Skeletal muscle satellite cell (primary cell): ENCODE measurements at regions not wholly inside any gene's neighbourhood (a gene's known extent, or its start where the extent isn't known, plus 50 kb on each side); places are given as distances from the start of the nearest gene placed in this dataset.

Experiments used
- H3K27me3 ChIP-seq: 2 replicates; pipeline ENCODE4 v1.7.0; 2013; ENCODE audit warnings: low read length; ENCODE audit not compliant: control insufficient read depth, insufficient read depth
- H3K36me3 ChIP-seq: 2 replicates; pipeline ENCODE4 v1.7.0; 2013; ENCODE audit warnings: mild to moderate bottlenecking, control low read depth, low read length; ENCODE audit not compliant: insufficient read depth
- H3K4me1 ChIP-seq: 2 replicates; pipeline ENCODE4 v1.7.0; 2013; ENCODE audit warnings: low read length; ENCODE audit not compliant: control insufficient read depth, insufficient read depth
- H3K4me2 ChIP-seq: 2 replicates; pipeline ENCODE4 v1.7.0; 2013; ENCODE audit warnings: mild to moderate bottlenecking, low read length
- H3K4me3 ChIP-seq: 2 replicates; pipeline ENCODE4 v1.7.0; 2013; ENCODE audit warnings: low read length
- H3K9ac ChIP-seq: 2 replicates; pipeline ENCODE4 v1.7.0; 2013; ENCODE audit warnings: mild to moderate bottlenecking, low read depth, low read length, moderate library complexity
- H3K9me3 ChIP-seq: replicated peaks from 2 replicates; pipeline ENCODE4 v1.7.0; 2013; ENCODE audit warnings: mild to moderate bottlenecking, control low read depth, low read length

- no peak overlapping the region for H3K4me2 ChIP-seq
- no peaks in the 10 kb centered on the region for H3K36me3 ChIP-seq
- no peak overlapping the region for H3K9ac ChIP-seq
- no peaks in the 10 kb centered on the region for H3K27me3 ChIP-seq
- H3K4me1 ChIP-seq = peaks cover 14% of the 10 kb centered on the region
- no peaks in the 10 kb centered on the region for H3K9me3 ChIP-seq
- no peak overlapping the region for H3K4me3 ChIP-seq
Measured at GRCh38 chr1:99587008-99587407, 58.9 kb upstream of the PALMD start.

GRCh38 chr1:99589186-99589636, 56.7 kb upstream of the PALMD start:
- no peaks in the 10 kb centered on the region for H3K9me3 ChIP-seq
- no peak overlapping the region for H3K9ac ChIP-seq
- no peak overlapping the region for H3K4me3 ChIP-seq
- no peaks in the 10 kb centered on the region for H3K36me3 ChIP-seq
- no peaks in the 10 kb centered on the region for H3K27me3 ChIP-seq
- H3K4me1 ChIP-seq = peaks cover 14% of the 10 kb centered on the region
- no peak overlapping the region for H3K4me2 ChIP-seq

GRCh38 chr1:99590578-99591209, 55.2 kb upstream of the PALMD start:
- Histone ChIP-seq H3K27me3 (no peaks in the 10 kb centered on the region), H3K9me3 (no peaks in the 10 kb centered on the region), H3K4me1 (peaks cover 14% of the 10 kb centered on the region), H3K4me3 (no peak overlapping the region), H3K36me3 (no peaks in the 10 kb centered on the region), H3K4me2 (peak overlapping the region; percentile 64), H3K9ac (peak overlapping the region; percentile 71)

- peaks cover 14% of the 10 kb centered on the region for H3K4me1 ChIP-seq
- H3K9me3 ChIP-seq = no peaks in the 10 kb centered on the region
- H3K4me3 ChIP-seq = no peak overlapping the region
- H3K9ac ChIP-seq = no peak overlapping the region
- H3K4me2 ChIP-seq = no peak overlapping the region
- H3K27me3 ChIP-seq = no peaks in the 10 kb centered on the region
- no peaks in the 10 kb centered on the region for H3K36me3 ChIP-seq
Measured at GRCh38 chr1:99591886-99592285, 54.0 kb upstream of the PALMD start.

GRCh38 chr1:99594205-99594604, 51.7 kb upstream of the PALMD start:
- Histone ChIP-seq H3K4me1 (peaks cover 20% of the 10 kb centered on the region), H3K4me2 (no peak overlapping the region), H3K9ac (no peak overlapping the region), H3K9me3 (no peaks in the 10 kb centered on the region), H3K4me3 (no peak overlapping the region), H3K27me3 (no peaks in the 10 kb centered on the region), H3K36me3 (no peaks in the 10 kb centered on the region)

GRCh38 chr1:99595041-99595440, 50.9 kb upstream of the PALMD start:
- Histone ChIP-seq H3K9me3 (no peaks in the 10 kb centered on the region), H3K4me1 (peaks cover 26% of the 10 kb centered on the region), H3K4me2 (no peak overlapping the region), H3K36me3 (no peaks in the 10 kb centered on the region), H3K9ac (no peak overlapping the region), H3K27me3 (no peaks in the 10 kb centered on the region), H3K4me3 (no peak overlapping the region)

- Histone ChIP-seq H3K4me3 (no peak overlapping the region), H3K4me2 (no peak overlapping the region), H3K4me1 (peaks cover 24% of the 10 kb centered on the region), H3K9ac (no peak overlapping the region), H3K9me3 (no peaks in the 10 kb centered on the region), H3K36me3 (no peaks in the 10 kb centered on the region), H3K27me3 (no peaks in the 10 kb centered on the region)
Measured at GRCh38 chr1:99595441-99595840, 50.5 kb upstream of the PALMD start.
